GM18867 (cell line): ENCODE measurements at regions not wholly inside any gene's neighbourhood (a gene's known extent, or its start where the extent isn't known, plus 50 kb on each side); places are given as distances from the start of the nearest gene placed in this dataset.

Source experiments
- ATAC-seq: cut with Tn5 transposase; IDR thresholded peaks from one replicate; pipeline ENCODE4 v1.9.1; 2021; ENCODE audit warnings: mild to moderate bottlenecking, moderate library complexity; ENCODE audit not compliant: unreplicated experiment

DNA sequence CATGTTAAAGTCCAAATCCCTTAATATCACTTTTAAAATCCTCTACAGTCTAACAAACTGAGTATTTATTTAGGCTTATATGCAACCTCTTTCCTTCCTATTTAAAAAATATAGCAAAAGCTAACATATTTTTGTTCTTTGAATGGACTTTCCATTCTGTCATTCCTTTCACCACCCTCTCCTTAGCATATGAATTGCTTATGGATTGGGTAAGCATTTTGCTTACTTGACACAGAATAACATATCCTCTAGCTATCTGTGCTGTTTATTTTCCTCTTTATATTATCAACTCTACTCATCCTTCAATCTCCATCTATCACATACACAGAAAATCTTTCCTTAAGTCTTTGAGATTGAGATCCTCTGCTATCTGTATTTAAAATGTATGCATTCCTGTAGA lies 206.1 kb upstream of the NEIL3 start:
- no peak for ATAC-seq

DNA sequence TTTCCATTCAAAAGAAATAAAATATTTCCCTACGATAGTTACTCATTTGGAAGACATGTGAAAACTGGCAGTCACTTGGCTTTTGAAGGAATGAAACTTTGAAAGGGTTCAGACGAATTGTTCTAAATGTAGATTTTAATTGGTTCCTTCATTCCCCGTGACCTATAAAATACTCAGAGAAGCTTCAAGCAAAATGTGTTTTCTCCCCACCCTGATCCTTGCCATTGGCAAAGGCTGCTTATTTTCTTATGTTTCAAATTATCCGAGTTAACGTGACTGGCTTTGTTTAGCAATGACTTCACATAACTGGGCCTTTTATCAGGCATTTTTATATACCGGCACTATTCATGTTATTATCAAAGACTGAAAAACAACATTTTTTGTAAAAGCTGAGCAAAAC lies 204.1 kb upstream of the NEIL3 start:
- no peak for ATAC-seq

DNA sequence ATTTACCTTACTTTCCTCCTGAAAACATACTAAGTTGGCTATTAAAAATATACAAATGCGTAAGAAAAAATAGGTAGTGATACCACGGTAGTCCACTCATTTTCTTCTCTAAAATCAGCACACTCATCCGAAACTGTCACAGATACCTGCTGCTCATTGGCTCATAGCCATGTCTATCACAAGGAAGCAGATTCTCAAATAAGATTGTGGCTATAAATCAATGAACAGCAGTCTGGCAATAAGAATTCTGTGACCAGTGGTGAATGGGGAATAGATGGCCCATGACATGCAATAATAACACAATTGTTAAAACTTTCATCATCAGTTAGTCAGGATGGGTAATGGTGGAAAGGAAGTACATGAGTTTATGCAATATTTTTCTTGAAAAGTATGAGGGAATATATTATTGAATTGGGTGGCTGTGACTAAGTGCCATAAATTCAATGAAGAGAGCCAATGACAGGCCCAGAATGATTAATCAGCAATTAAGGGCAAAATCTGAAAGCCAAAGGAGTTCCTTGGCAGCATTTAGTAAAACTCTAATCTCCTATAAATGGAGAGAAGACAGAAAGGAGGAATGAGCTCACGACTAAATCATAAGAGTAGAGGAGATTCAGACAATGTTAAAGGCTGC lies 202.3 kb upstream of the NEIL3 start:
- no peak for ATAC-seq

DNA sequence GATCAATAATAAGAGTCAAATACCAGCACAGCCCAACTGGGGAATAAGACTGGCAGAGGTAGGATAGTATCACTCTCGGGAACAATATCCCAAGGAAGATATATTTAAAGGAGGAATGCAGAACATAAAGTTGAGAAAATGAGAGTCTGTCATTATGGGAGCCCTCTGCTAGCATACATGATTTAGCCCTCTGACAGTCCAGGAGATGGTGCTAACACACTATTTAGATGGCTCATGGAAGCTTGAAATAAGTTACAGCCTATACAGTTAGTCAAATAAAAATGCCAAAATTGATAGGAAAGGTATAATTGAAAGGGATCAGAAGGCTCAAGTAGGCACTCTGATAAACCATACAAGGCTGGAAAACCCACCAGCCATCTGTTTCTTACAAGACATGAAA lies 201.0 kb upstream of the NEIL3 start:
- no peak for ATAC-seq

DNA sequence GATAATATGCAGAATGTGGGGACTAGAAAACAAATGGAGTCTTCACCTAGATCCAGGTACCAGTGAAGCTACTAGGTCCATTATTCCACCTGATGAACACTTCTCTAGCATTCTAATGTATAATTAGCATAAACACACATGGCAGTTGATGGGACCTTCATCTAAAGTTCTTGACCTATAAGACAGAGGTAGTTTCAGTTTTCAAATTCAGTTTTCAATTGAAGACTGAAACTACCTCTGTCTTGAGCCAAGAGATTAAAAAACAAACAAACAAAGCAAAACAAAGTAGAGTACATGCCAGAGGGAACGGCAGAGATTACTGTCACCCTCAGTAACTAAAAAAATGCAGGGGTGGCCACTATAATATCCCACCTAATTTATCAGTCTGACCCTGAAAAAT lies 199.9 kb upstream of the NEIL3 start:
- ATAC-seq = peak; percentile 94

DNA sequence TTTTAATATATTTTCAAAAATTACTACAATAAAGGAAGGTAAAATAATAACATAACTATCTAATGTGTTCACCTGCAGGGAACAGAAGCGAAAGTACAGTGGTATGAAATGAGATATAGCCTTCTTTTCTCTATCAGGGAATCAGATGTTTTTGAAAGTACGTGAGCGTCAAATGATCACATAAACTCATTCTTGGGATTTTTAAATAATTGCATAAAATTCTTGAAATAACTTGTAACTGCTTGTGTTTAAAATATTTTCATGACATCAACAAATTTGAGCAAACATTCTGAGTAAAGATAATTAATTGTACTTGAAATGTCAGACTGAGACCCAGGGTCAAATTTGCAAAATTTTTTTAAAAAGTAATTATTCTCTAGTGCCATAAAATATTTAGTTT lies 193.5 kb upstream of the NEIL3 start:
- no peak for ATAC-seq

DNA sequence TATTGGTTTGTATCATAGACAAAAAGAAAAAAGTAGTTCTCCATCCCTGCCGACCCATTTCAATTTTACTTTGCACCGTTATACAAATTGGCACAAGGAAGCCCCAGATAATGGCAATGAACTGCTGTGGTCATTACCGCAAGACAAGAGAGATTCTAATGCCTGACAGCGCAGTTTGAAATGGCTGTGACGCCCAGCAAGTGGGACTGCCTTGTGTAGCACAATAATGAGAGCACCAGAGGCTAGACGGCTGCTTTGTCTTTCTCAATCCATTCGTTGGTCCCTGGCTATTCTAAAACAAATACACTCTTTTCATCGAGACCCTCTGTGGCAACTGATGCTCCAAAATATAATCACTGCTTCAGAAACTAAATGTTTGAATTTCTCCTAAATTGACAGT lies 192.4 kb upstream of the NEIL3 start:
- no peak for ATAC-seq

DNA sequence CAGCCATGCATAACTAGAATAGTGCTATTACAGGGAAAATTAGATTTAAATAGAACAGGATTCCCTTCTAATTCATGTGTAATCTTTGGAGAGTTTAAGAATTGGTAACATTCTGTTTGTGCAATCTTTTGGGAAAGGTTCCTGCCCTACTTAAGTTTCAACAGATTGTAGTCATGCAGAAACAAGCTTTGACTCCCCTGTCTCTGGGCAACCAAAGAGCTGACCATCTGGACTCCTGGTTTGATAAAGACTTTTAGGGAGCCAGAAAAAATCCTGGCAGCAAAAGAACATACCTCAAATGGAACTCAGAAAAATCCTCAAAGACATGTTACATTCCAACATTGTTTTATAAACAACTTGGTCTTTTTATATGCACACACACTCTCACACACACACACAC lies 191.1 kb upstream of the NEIL3 start:
- no peak for ATAC-seq

DNA sequence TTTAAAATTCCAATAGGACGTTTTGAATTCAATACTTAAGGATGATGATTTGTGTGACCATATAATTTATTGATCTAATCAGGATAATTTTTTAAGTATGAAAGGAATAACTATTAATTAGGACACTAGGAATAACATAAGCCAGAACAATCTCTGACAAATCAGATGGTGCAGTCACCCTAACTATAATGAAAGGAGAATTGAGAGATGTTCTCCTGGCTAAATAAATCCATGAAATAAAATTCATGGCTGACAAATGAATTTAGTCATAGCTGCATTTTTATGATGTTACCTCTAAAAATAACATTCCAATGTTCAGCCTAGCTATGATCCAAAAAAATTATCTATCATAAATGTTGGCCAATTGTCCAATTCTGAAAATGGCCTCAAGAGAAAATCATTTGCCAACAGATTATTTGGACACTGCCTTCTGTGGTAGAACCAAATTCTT lies 190.6 kb upstream of the NEIL3 start:
- ATAC-seq = no peak

DNA sequence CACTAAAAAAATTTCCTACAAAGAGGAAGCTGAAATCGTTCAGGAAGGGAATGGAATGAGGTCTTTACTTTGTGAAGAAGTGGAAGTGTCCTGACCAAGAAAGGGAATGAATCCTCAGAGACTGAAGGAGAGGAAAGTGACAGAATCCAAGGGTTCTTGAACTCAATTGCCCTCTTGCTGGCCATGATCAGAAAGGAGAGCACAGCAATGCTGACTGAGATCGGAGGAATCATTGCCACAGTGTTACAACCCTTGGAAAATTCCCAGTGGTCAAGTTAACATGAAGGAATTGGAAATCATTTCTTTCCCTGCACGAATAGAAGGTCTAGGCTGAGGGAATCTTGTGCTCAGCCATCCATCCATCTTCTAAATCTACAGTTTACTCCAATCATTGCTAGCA lies 190.0 kb upstream of the NEIL3 start:
- no peak for ATAC-seq

DNA sequence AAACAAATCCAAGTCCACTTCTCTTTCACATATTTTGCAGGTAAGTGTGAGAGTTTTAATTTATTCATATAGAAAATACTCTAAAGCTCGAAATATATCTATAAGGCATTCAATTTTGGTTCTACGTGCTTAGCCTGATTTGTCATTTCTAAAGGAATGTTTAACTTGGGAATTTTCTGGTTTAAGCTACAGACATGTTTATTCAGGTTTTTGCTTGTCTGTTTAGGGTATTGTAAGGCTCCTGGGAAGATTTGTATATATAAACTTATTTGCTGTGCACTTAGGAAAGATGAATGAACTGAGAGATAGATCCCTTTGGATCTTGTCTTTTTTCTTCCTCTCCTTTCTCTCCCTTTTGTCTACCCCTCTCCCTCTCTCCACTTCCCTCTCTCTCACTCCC lies 185.9 kb upstream of the NEIL3 start:
- no peak for ATAC-seq

DNA sequence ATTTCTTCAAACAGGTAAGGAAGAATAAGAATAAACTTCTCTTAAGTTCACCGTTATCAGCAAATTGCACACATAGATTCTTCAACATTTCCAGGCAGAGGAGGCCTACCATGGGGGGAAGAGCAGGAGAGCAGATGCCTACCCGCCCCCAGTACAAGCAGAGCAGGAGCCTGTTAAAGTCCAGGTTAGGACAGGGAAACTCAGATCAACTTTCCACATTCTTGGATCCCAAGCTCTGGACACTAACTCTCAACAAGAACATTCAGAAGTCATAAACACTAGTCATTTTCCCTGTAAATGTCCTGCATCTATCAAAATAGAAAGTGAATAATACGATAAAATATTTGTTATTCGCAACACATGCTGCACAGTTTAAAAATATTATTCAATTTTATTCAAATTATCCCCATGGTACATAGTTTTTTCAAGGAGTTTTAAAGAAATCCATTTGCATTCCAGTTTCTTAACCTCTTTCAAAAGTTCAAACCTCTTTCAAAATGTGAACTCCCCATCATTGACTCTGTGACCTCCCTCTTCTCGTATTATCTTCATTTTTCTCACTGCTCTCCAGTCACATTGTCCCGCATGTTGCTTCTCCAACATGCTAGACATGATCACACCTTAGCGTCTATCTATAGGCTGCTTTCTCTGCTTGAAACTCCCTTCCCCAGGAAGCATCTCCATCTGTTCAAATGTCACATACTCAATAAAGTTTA lies 185.2 kb upstream of the NEIL3 start:
- ATAC-seq = no peak

DNA sequence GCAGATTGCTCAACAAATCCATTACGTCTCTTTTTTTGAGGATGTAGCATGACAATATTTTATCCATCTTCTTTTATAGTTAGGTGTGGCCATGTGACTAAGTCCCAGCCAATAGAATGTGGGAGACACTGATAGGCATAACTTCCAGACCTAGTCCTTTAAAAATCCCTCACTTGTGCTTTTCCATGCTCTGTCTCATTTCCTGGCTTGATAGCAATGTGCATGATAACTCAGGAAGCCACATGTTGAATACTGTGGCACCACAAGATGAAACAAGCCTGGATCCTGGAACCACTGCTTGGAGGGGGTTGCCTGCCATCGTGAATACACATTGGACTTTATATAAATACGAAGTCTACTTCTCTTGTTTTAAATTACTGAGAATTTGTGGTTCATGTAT lies 184.0 kb upstream of the NEIL3 start:
- ATAC-seq = no peak

DNA sequence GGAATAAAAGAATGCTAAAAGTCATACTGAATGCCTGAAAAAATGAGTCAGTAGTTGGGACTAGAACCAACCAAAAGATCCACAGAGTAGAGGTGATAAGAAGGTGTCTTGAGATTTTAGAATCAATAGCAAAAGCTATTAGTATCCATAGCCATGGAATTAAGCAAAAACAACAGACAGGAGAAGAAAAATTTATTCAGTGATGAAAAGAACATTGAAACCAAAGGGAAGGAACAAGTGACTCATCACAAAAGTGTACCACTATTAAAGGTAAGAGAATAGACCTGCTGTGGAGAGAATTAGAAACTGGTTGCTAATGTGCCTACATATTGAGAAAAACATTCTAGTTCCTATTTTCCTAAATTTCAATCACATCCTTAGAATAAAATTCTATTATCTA lies 182.0 kb upstream of the NEIL3 start:
- ATAC-seq = no peak

DNA sequence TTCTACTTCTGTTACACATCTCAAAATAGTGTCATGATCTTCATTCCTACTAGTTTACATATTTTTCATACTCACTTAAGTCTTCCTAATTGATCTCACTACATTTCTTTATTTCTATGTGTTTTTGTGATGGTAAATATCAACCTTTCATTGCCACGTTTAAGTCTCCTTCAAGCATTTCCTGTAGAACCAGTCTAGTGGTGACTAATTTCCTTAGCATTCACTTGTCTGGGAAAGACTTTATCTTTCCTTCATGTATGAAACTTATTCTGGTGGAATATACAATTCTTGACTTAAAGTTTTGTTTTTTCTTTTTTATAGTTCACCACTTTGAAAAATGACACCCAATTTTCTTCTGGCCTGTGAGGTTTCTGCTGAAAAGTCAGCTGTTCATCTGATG lies 181.4 kb upstream of the NEIL3 start:
- no peak for ATAC-seq

DNA sequence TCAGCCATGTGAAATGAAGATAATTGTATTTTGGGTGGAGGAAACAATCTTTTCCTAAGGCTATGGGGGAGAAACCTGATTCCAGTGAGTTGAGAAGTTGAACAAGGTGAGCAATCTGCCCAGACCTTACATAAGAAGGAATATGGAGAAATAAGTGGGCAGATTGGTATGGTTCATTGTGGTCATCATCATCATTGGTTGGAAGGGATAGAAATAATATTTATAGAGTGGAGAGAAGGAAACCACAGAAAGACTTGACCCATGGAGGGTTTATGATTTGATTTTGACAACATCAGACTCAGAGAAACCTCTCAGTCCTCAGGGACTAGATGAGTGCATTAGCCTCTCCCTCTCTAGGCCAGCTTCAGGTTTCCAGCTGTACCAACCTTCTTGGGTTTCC lies 177.9 kb upstream of the NEIL3 start:
- ATAC-seq = no peak

DNA sequence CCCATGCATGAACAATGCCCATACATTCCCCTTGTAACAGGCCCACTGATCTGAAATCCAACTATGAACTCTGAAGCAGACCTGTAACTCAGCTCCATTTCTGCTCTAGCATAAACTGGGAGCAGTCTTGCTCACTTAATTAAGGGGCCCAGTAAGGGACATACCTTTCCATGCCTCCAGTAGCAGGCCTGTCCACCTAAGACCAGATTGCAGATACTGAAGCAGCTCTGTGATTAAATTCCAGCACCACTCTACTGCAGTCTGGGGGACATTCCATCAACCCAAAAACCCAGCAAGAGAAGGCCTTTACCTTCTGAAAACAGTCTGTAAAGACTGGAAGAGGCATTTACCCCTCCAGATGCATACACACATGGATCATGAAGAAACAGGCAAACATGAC lies 162.0 kb upstream of the NEIL3 start:
- no peak for ATAC-seq

DNA sequence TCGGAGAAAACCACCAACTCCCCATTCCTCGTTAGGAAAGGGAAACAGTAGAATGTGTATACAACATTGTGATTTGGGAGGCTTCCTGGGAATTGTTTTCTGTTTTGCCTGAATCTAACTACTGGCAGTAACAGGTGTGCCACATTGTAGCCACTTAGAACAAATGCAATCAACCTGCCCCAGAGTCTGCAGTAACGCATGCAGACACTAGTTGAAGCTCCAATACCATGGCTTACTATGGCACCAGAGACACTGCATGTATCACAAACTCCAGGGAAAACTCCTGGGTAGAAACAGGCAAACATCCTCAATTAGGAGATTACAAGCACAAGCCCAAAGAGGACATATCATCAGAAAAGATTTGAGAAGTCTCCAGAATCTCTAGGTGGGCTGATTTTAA lies 154.2 kb upstream of the NEIL3 start:
- no peak for ATAC-seq

DNA sequence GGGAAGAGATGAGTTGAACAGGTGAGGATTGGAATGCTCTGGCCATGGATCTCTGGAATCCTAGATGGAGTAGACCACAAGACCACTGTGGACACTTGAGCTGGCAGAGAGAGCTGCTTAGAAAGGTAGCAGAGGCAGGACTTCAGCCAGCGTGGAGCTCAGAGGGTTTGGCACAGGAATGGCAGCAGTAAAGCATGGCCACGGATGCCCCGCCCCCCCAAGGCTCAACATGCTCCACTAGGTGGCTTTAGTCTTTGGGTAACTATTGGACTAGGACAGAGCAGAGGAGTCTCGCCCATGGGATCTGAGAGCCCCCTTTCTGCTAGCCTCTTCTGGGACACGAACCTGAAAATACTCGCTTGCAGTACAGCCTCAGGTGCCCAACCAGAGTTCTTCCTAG lies 150.1 kb upstream of the NEIL3 start:
- no peak for ATAC-seq

DNA sequence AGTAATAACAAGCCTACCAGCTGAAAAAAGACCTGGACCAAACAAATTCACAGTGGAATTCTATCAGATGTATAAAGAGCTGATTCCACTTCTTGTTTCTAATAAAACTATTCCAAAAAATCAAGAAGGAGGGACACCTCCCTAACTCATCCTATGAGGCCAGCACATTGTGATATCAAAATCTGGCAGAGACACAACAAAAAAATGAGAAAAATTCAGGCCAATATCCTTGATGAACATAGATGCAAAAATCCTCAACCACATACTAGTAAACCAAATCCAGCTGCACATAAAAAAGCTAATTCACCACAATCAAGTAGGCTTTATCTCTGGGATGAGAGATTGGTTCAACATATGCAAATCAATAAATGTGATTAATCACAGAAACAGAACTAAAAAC lies 147.9 kb upstream of the NEIL3 start:
- no peak for ATAC-seq

DNA sequence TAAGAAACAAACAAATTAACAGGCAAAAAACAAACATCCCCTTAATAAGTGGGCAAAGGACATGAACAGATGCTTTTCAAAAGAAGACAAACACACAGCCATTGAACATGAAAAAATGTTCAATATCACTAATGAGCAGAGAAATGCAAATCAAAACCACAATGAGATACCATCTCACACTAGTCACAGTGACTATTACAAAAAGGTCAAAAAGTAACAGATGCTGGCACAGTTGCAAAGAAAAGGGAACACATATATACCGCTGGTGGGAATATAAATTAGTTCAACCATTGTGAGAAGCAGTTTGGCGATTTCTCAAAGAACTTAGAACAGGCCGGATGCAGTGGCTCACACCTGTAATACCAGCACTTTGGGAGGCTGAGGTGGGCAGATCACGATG lies 146.1 kb upstream of the NEIL3 start:
- no peak for ATAC-seq

DNA sequence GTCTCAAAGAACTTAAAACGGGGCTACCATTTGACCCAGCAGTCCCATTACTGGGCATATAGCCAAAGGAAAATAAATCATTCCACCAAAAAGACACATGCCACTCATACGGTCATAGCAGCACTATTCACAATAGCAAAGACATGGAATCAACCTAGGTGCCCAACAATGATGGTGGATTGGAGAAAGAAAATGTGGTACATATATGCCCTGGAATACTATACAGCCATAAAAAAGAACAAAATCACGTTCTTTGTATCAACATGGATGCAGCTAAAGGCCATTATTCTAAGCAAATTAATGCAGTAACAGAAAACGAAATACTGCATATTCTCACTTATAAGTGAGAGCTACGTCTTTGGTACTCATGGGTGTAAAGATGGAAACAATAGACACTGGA lies 138.1 kb upstream of the NEIL3 start:
- ATAC-seq = no peak

DNA sequence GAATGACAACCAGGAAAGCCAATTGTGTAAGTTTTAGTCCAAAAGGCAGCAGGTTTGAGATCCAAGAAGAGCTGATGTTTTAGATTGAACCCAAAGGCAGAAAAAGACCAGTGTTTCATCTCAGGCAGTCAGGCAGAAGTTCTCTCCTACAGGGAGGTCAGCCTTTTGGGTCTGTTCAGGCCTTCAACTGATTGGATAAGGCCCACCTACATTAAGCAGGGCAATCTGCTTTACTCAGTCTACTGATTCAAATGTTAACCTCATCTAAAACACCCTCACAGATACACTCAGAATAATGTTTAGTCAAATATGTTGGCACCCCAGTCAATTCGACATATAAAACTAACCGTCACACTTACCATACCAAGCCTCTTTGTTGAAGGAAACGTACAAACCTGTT lies 134.2 kb upstream of the NEIL3 start:
- ATAC-seq = no peak
